ENCODE measurements at regions not wholly inside any gene's neighbourhood (a gene's known extent, or its start where the extent isn't known, plus 50 kb on each side); places are given as distances from the start of the nearest gene placed in this dataset.

DNA sequence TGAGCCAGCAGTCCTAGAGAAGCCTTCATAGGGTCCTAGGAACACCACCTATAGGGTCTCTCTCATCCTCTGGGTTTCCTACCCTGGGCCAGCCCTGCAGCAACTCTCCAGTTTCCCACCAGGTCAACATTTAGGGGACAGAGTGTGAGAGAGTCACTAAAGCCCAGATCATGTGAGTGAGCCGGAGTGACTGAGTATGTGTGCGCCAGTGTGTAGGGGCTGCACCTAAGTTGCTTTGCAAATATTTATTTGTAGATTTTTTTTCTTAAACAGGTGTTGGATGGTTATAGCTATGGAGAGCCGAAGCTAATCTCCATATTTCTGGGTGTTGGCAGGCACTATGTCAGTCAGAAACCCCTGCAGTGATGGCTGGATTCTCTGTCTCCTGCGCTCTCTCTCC, 232.5 kb upstream of the NCAM1 start:
- TF ChIP-seq, protein P1, sequence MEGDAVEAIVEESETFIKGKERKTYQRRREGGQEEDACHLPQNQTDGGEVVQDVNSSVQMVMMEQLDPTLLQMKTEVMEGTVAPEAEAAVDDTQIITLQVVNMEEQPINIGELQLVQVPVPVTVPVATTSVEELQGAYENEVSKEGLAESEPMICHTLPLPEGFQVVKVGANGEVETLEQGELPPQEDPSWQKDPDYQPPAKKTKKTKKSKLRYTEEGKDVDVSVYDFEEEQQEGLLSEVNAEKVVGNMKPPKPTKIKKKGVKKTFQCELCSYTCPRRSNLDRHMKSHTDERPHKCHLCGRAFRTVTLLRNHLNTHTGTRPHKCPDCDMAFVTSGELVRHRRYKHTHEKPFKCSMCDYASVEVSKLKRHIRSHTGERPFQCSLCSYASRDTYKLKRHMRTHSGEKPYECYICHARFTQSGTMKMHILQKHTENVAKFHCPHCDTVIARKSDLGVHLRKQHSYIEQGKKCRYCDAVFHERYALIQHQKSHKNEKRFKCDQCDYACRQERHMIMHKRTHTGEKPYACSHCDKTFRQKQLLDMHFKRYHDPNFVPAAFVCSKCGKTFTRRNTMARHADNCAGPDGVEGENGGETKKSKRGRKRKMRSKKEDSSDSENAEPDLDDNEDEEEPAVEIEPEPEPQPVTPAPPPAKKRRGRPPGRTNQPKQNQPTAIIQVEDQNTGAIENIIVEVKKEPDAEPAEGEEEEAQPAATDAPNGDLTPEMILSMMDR (IDR thresholded peaks at IDR 0.05): no peak
- TF ChIP-seq POLR2A (IDR thresholded peaks at IDR 0.05): no peak
